Stimulated activated CD4-positive, alpha-beta T cell treated with anti-CD3 and anti-CD28 coated beads, Interleukin-1b, Interleukin-23, amount 100 ng/mL, for 48 hours (primary cell): ENCODE measurements at regions not wholly inside any gene's neighbourhood (a gene's known extent, or its start where the extent isn't known, plus 50 kb on each side); places are given as distances from the start of the nearest gene placed in this dataset.

Experiments
- DNase-seq: peaks from one replicate; pipeline ENCODE4 v3.0.0-alpha.2; 2020

- DNase-seq: no peak
Observed at GRCh38 chr21:16311229-16311628, 581.4 kb downstream of the USP25 start.

GRCh38 chr21:16312321-16312720 lies 582.5 kb downstream of the USP25 start:
- DNase-seq: no peak

- no peak for DNase-seq
Observed at GRCh38 chr21:16315223-16315622, 585.4 kb downstream of the USP25 start.

GRCh38 chr21:16318651-16319300 lies 589.0 kb downstream of the USP25 start:
- no peak for DNase-seq

GRCh38 chr21:16320110-16320509 lies 590.3 kb downstream of the USP25 start:
- no peak for DNase-seq

GRCh38 chr21:16322454-16322853 lies 592.7 kb downstream of the USP25 start:
- no peak for DNase-seq

- no peak for DNase-seq
Observed at GRCh38 chr21:16323596-16323995, 593.8 kb downstream of the USP25 start.

GRCh38 chr21:16324630-16325029 lies 594.8 kb downstream of the USP25 start:
- DNase-seq: no peak

- DNase-seq: no peak
Observed at GRCh38 chr21:16330082-16330907, 600.5 kb downstream of the USP25 start.

- no peak for DNase-seq
Observed at GRCh38 chr21:16330908-16331268, 601.1 kb downstream of the USP25 start.

GRCh38 chr21:16337266-16337665 lies 607.5 kb downstream of the USP25 start:
- DNase-seq: no peak

- no peak for DNase-seq
Observed at GRCh38 chr21:16342932-16343331, 613.1 kb downstream of the USP25 start.

GRCh38 chr21:16343776-16344175 lies 614.0 kb downstream of the USP25 start:
- no peak for DNase-seq

GRCh38 chr21:16345757-16346156 lies 616.0 kb downstream of the USP25 start:
- DNase-seq: no peak

GRCh38 chr21:16347223-16347622 lies 617.4 kb downstream of the USP25 start:
- no peak for DNase-seq

- no peak for DNase-seq
Observed at GRCh38 chr21:16353764-16354163, 624.0 kb downstream of the USP25 start.

- no peak for DNase-seq
Observed at GRCh38 chr21:16357994-16358393, 628.2 kb downstream of the USP25 start.

- no peak for DNase-seq
Observed at GRCh38 chr21:16358784-16359183, 629.0 kb downstream of the USP25 start.

- no peak for DNase-seq
Observed at GRCh38 chr21:16363100-16363499, 633.3 kb downstream of the USP25 start.

- DNase-seq: no peak
Observed at GRCh38 chr21:16363518-16363917, 633.7 kb downstream of the USP25 start.

GRCh38 chr21:16366207-16366606 lies 636.4 kb downstream of the USP25 start:
- DNase-seq: no peak

GRCh38 chr21:16367079-16367478 lies 637.3 kb downstream of the USP25 start:
- no peak for DNase-seq

- DNase-seq: no peak
Observed at GRCh38 chr21:16370186-16370585, 640.4 kb downstream of the USP25 start.

GRCh38 chr21:16372586-16372985 lies 642.8 kb downstream of the USP25 start:
- DNase-seq: no peak

GRCh38 chr21:16376673-16377072 lies 646.9 kb downstream of the USP25 start:
- no peak for DNase-seq
